Globus pallidus (tissue), 1 donor: ENCODE measurements at regions not wholly inside any gene's neighbourhood (a gene's known extent, or its start where the extent isn't known, plus 50 kb on each side); places are given as distances from the start of the nearest gene placed in this dataset.
"Not testable (repeated sequence)": the region's sequence is repeated elsewhere in the genome, so short reads cannot be mapped to it uniquely, and the experiment has no call there.

Source experiments
- DNase-seq: peaks from one replicate; pipeline ENCODE4 v3.0.0-alpha.2; 2015; ENCODE audit warnings: low spot score

- DNase-seq, result no peak
These were observed 334.7 kb upstream of the CHRM2 start for GRCh38 chr7:136533732-136534131.

- no peak for DNase-seq
These were observed 337.6 kb upstream of the CHRM2 start for GRCh38 chr7:136530831-136531230.

GRCh38 chr7:136528329-136528728 is 340.1 kb upstream of the CHRM2 start:
- no peak for DNase-seq

GRCh38 chr7:136527554-136527953 is 340.9 kb upstream of the CHRM2 start:
- no peak for DNase-seq

GRCh38 chr7:136526408-136527105 is 341.9 kb upstream of the CHRM2 start:
- no peak for DNase-seq

GRCh38 chr7:136523571-136523970 is 344.9 kb upstream of the CHRM2 start:
- no peak for DNase-seq

- DNase-seq, result no peak
These were observed 350.5 kb upstream of the CHRM2 start for GRCh38 chr7:136517971-136518370.

GRCh38 chr7:136514776-136515175 is 353.7 kb upstream of the CHRM2 start:
- DNase-seq, result no peak

GRCh38 chr7:136513744-136514143 is 354.7 kb upstream of the CHRM2 start:
- DNase-seq, result no peak

- peak; percentile 11 for DNase-seq
These were observed 359.0 kb upstream of the CHRM2 start for GRCh38 chr7:136509466-136509865.

GRCh38 chr7:136502162-136502561 is 366.3 kb upstream of the CHRM2 start:
- DNase-seq, result no peak

GRCh38 chr7:136501151-136501550 is 367.3 kb upstream of the CHRM2 start:
- DNase-seq, result no peak

- peak; percentile 39 for DNase-seq
These were observed 371.9 kb upstream of the CHRM2 start for GRCh38 chr7:136496551-136496950.

- no peak for DNase-seq
These were observed 373.4 kb upstream of the CHRM2 start for GRCh38 chr7:136495081-136495480.

GRCh38 chr7:136492366-136492765 is 376.1 kb upstream of the CHRM2 start:
- no peak for DNase-seq

GRCh38 chr7:136489808-136490207 is 378.6 kb upstream of the CHRM2 start:
- no peak for DNase-seq

GRCh38 chr7:136480901-136481300 is 387.6 kb upstream of the CHRM2 start:
- no peak for DNase-seq

- DNase-seq, result no peak
These were observed 388.5 kb upstream of the CHRM2 start for GRCh38 chr7:136479922-136480321.

GRCh38 chr7:136470179-136470578 is 398.3 kb upstream of the CHRM2 start:
- no peak for DNase-seq

- no peak for DNase-seq
These were observed 415.5 kb upstream of the CHRM2 start for GRCh38 chr7:136452949-136453348.

GRCh38 chr7:136446751-136447150 is 421.7 kb upstream of the CHRM2 start:
- no peak for DNase-seq

- DNase-seq, result no peak
These were observed 426.6 kb upstream of the CHRM2 start for GRCh38 chr7:136441835-136442234.

- DNase-seq, result not testable (repeated sequence)
These were observed 436.7 kb upstream of the CHRM2 start for GRCh38 chr7:136431736-136432135.

GRCh38 chr7:136424058-136424457 is 444.4 kb upstream of the CHRM2 start:
- no peak for DNase-seq
